Stimulated activated CD4-positive, alpha-beta T cell treated with anti-CD3 and anti-CD28 coated beads, Interleukin-1b, Interleukin-23, amount 100 ng/mL, for 48 hours (primary cell): ENCODE measurements at regions not wholly inside any gene's neighbourhood (a gene's known extent, or its start where the extent isn't known, plus 50 kb on each side); places are given as distances from the start of the nearest gene placed in this dataset.
"Not testable (repeated sequence)": the region's sequence is repeated elsewhere in the genome, so short reads cannot be mapped to it uniquely, and the experiment has no call there.

Experiments used
- DNase-seq: peaks from one replicate; pipeline ENCODE4 v3.0.0-alpha.2; 2020

- no peak for DNase-seq
Observed at GRCh38 chr5:108696951-108697715, 50.6 kb upstream of the FER start.

- no peak for DNase-seq
Observed at GRCh38 chr5:108696407-108696806, 51.3 kb upstream of the FER start.

- DNase-seq = no peak
Observed at GRCh38 chr5:108688485-108688884, 59.2 kb upstream of the FER start.

- no peak for DNase-seq
Observed at GRCh38 chr5:108687595-108688200, 60.0 kb upstream of the FER start.

- DNase-seq = no peak
Observed at GRCh38 chr5:108686676-108687075, 61.0 kb upstream of the FER start.

GRCh38 chr5:108685448-108686216 is 62.1 kb upstream of the FER start:
- not testable (repeated sequence) for DNase-seq

DNA sequence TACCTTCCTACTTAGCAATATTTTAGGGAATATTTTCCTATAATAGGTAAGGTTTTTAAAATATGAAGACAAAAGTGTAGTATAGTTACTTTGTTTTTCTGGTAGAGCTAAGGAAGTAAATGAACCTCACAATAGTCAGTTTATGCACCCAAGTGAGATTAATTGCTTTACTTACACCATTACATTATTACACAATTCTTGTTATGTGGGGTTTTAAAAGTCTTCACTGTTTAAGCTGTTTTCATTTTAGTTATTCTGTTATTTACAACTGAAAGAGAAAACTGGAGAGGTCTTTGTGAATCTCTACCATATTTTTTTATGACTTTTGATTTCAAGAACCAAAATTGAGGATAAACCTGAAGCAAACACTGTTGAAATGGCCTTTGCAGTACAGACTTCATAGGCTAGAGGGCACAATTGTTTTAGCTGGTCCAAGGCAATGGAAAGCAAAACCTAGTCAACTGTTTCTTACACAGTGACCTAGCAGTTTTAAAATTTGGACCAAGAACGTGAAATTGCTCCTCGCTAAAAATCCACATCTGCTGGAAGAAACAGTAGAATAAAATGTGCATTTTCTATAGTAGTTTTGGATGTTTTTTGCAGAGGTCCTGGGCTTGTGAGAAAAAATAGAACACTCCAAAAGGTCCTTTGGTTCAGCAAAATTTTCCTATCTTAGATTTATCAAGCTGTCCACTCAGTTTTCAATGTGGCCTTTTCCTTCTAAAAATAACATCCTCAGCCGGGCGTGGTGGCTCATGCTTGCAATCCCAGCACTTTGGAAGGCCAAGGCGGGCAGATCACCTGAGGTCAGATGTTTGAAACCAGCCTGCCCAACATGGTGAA is 66.4 kb upstream of the FER start:
- DNase-seq = no peak

- no peak for DNase-seq
Observed at GRCh38 chr5:108678091-108678490, 69.6 kb upstream of the FER start.

DNA sequence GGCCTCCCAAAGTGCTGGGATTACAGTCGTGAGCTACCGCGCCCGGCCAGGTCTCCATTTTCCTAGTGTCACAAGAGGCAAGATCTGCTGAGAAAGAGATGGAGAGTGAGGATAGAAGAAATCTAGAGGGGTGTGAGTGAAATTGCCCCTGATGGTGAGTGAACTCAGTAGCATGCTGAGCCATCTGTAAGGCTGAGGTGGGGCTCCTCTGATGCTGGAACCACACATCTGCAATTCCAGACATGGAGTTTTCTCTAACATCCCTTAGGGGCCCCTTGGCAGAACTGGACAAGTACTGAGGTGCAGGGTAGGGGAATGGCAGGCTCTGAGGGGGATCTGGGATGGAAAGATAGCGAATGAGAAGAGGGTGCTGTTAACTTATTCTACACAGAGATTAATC is 72.0 kb upstream of the FER start:
- DNase-seq = no peak

GRCh38 chr5:108672639-108673038 is 75.1 kb upstream of the FER start:
- DNase-seq = no peak

DNA sequence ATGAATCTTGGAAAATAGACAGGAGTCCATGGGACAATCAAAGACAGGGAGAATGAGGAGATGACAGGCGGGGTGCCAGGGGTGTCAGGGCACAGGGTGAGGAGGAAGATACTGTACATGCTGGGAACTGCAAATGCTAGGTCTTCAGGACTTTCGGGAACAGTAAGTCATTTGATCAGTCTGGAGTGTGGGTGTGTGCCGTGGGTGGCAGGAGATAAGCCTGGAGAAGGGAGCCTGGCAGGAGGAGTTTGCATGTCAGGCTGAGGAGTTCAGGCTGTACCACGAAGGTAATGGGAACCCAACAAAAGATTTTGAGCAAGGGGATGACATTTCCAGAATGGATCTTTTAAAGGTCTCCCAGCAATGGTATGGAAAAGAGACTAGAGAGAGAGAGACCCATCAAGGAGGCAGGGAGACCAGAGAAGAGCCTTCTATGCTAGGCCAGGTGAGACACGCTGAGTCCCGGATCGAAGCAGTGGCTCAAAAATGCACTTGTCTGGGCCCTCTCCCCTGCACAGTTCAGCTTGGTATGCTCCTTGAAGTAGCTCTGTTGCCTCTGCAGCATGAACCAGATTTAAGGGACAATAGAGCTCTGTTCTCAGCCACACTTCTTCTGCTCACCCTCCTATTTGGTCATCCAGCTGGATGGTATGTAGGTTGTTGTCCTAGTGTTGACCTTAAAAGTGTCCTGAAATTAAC is 77.0 kb upstream of the FER start:
- DNase-seq = no peak

DNA sequence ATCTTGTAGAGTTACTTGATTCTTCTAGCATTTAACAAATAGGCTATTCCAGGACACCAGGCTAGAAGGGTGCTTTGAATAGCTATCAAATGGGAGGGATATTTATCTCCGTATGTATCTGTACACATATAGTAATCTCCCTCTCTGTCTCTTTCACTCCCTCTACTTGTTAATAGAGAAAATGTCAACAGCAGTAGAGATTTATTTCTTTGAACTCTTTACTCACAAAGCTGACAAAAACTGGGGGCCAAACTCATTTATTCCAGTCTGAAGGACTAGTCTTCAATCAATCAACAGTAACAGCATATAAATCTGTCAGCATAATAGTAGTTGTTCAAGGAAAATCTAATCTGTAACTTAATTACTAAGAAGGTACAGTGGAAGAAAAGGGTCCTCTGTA is 78.2 kb upstream of the FER start:
- DNase-seq = no peak

GRCh38 chr5:108661590-108662219 is 86.0 kb upstream of the FER start:
- no peak for DNase-seq

DNA sequence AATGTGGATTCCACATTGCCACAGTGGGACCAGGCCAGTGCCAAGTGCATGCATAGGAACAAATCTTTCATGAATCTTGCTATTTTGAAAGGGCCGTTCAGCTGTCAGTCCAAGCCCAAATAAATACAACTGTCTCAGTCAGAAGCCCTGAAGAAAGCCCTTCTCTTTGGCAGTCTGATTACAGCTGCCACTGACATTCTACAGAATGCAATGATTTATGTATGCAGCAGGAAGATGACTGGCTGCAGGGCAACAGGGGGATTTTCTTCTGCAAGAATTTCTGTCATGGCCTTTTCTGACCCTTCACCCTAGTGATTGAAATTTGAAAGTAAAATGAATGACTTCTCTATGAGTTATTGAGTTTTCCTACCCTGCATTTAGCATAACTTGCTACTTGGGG is 86.7 kb upstream of the FER start:
- DNase-seq = no peak

GRCh38 chr5:108660291-108660690 is 87.4 kb upstream of the FER start:
- no peak for DNase-seq

DNA sequence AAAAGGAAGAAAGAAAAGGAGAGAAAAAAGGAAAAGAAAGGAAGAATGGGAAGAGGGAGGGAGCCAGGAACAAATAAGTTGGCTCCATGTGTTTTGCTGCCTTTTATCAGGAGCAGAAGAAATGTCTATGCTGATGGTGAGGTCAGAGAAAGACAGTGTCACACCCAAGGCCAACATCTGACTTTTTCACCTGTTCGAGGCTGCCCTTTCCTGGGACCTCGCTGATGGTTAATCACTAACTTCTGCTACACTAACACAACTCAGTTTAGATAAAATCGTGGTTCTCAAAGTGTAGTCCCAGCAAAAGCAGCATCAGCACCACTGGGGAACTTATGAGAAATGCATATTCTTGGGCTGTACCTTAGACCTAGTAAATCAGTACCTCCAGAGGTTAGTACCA is 88.2 kb upstream of the FER start:
- DNase-seq = no peak

DNA sequence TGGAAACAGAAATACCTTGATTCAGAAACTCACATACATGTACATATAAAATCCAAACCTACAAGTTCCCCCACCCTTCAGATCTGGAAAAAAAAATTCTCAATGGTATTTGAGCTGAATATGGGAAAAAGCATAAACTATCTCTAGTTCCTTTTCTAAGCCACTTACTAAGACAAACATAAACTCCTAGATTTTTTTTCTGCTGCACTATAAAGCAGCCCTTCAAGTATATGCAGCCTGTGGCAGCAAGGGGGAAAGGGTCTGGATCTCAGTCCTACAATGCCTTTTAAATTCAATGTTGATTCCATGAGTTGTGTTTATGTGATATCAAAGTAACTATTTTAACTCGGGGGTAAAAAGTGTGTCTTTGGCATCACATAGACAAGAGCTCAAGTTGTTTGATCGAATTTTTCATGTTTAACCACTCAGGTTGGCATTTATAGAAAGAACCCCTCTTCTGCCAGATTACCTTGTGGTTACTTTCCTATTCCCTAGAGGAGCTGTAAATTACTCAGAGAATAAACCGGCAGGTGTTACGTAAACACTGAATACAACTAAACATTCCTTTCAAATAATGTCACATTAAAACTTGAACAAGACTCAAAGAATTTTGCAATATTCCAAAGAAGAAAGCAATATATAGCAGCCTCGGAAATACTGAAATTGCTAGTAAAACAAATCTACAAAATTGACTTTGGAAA is 91.8 kb upstream of the FER start:
- no peak for DNase-seq

DNA sequence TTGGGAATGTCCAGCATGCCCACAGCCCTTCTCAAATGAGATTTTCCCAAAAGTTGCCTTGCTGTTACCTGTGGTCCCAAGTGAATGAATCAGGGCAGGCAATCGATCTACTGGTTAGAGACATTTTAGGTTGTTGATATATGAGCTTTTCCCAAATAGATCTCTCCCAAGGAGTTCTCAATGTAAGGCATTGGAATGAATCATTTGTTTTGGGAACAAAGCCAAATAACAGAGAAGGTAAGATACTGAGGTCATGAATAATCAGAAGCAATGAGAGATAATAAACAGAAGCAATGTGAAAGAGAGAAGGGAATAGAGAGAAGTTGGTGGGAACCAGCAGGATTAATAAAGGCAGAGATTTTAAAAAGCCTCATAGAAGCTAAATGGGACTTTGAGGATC is 93.6 kb upstream of the FER start:
- DNase-seq = no peak

GRCh38 chr5:108653201-108653600 is 94.5 kb upstream of the FER start:
- no peak for DNase-seq

GRCh38 chr5:108650997-108651396 is 96.7 kb upstream of the FER start:
- DNase-seq = no peak

- DNase-seq = no peak
Observed at GRCh38 chr5:108649646-108650045, 98.1 kb upstream of the FER start.
